ENCODE measurements at regions not wholly inside any gene's neighbourhood (a gene's known extent, or its start where the extent isn't known, plus 50 kb on each side); places are given as distances from the start of the nearest gene placed in this dataset.

- TF ChIP-seq EZH2 (IDR thresholded peaks at IDR 0.05; ENCODE audit: insufficient read depth, poor library complexity, severe bottlenecking) = no peak
- no peak for TF ChIP-seq EZH2phosphoT487 (IDR thresholded peaks at IDR 0.05; ENCODE audit: insufficient read depth, low read depth)
- H3K4me3 ChIP-seq = no peak overlapping the region
- 0 out of 2 replicates have a peak overlapping the region, but pooled peaks have one; percentile 29 for H2AFZ ChIP-seq
- DNase-seq = peak; percentile 80
- H3K27ac ChIP-seq = peak overlapping the region; percentile 92
- 53 to 55% methylated on average over 2 of the region's 2 CpGs for WGBS, 2 experiments (ENCODE audit: low coverage in 1 of 2, low lambda C conversion rate in 2 of 2, missing lambda C conversion rate in 2 of 2)
- H3K4me1 ChIP-seq (ENCODE audit: insufficient read depth) = peaks cover 74% of the 10 kb centered on the region
- H3K4me2 ChIP-seq (ENCODE audit: unreplicated experiment) = peak overlapping the region; percentile 56
- no peaks in the 10 kb centered on the region for H3K27me3 ChIP-seq (replicated peaks; ENCODE audit: insufficient read depth)
- no peaks in the 10 kb centered on the region for H3K79me2 ChIP-seq (ENCODE audit: insufficient read depth)
- H3K9me3 ChIP-seq (ENCODE audit: low read depth) = no peaks in the 10 kb centered on the region
- H3K9me2 ChIP-seq (ENCODE audit: insufficient read depth) = no peaks in the 10 kb centered on the region
- no peaks in the 10 kb centered on the region for H3K36me3 ChIP-seq (ENCODE audit: low read depth)
- in situ Hi-C loops (cut with MboI) = no loop called here
- peak overlapping the region; percentile 64 for H3K9ac ChIP-seq
- no peaks in the 10 kb centered on the region for H4K20me1 ChIP-seq (ENCODE audit: insufficient read depth)
- peaks cover 64% of the 10 kb centered on the region for H3F3A ChIP-seq (ENCODE audit: insufficient read depth)
These were observed 649.5 kb downstream of the SLC4A3 start for GRCh38 chr2:220276741-220277444.

GRCh38 chr2:220277445-220277975 is 650.1 kb downstream of the SLC4A3 start:
- Histone ChIP-seq H3F3A (ENCODE audit: insufficient read depth) (peaks cover 64% of the 10 kb centered on the region), H3K4me1 (ENCODE audit: insufficient read depth) (peaks cover 76% of the 10 kb centered on the region), H3K27me3 (replicated peaks; ENCODE audit: insufficient read depth) (no peaks in the 10 kb centered on the region), H3K27ac (peak overlapping the region; percentile 92), H3K79me2 (ENCODE audit: insufficient read depth) (no peaks in the 10 kb centered on the region), H3K4me3 (no peak overlapping the region), H4K20me1 (ENCODE audit: insufficient read depth) (no peaks in the 10 kb centered on the region), H3K9ac (peak overlapping the region; percentile 64), H3K9me3 (ENCODE audit: low read depth) (no peaks in the 10 kb centered on the region), H3K9me2 (ENCODE audit: insufficient read depth) (no peaks in the 10 kb centered on the region), H2AFZ (0 out of 2 replicates have a peak overlapping the region, but pooled peaks have one; percentile 29), H3K4me2 (ENCODE audit: unreplicated experiment) (peak overlapping the region; percentile 62), H3K36me3 (ENCODE audit: low read depth) (no peaks in the 10 kb centered on the region)
- no peak for TF ChIP-seq EZH2phosphoT487 (IDR thresholded peaks at IDR 0.05; ENCODE audit: insufficient read depth, low read depth)
- WGBS, 2 experiments (ENCODE audit: low coverage in 1 of 2, low lambda C conversion rate in 2 of 2, missing lambda C conversion rate in 2 of 2) = 37 to 46% methylated on average over 3 of the region's 3 CpGs
- peak; percentile 94 for DNase-seq
- in situ Hi-C loops (cut with MboI) = no loop called here

GRCh38 chr2:220278022-220278421 is 650.6 kb downstream of the SLC4A3 start:
- no peaks in the 10 kb centered on the region for H4K20me1 ChIP-seq (ENCODE audit: insufficient read depth)
- peak overlapping the region; percentile 39; the same call in 1 of the 2 replicates for H3K9ac ChIP-seq
- WGBS, 2 experiments (ENCODE audit: low coverage in 1 of 2, low lambda C conversion rate in 2 of 2, missing lambda C conversion rate in 2 of 2) = 94 to 98% methylated on average over 2 of the region's 2 CpGs
- H3F3A ChIP-seq (ENCODE audit: insufficient read depth) = peaks cover 64% of the 10 kb centered on the region
- H3K27ac ChIP-seq = peak overlapping the region; percentile 92
- no peaks in the 10 kb centered on the region for H3K9me3 ChIP-seq (ENCODE audit: low read depth)
- in situ Hi-C loops (cut with MboI) = no loop called here
- no peaks in the 10 kb centered on the region for H3K36me3 ChIP-seq (ENCODE audit: low read depth)
- H3K4me2 ChIP-seq (ENCODE audit: unreplicated experiment) = peak overlapping the region; percentile 62
- TF ChIP-seq EZH2 (IDR thresholded peaks at IDR 0.05; ENCODE audit: insufficient read depth, poor library complexity, severe bottlenecking) (no peak), EZH2phosphoT487 (IDR thresholded peaks at IDR 0.05; ENCODE audit: insufficient read depth, low read depth) (no peak)
- H3K9me2 ChIP-seq (ENCODE audit: insufficient read depth) = no peaks in the 10 kb centered on the region
- no peaks in the 10 kb centered on the region for H3K79me2 ChIP-seq (ENCODE audit: insufficient read depth)
- H3K27me3 ChIP-seq (replicated peaks; ENCODE audit: insufficient read depth) = no peaks in the 10 kb centered on the region
- H3K4me3 ChIP-seq = no peak overlapping the region
- DNase-seq = peak; percentile 12
- H2AFZ ChIP-seq = no peak overlapping the region
- H3K4me1 ChIP-seq (ENCODE audit: insufficient read depth) = peaks cover 72% of the 10 kb centered on the region

GRCh38 chr2:220279372-220279771 is 651.9 kb downstream of the SLC4A3 start:
- H3K27ac ChIP-seq = peak overlapping the region; percentile 92
- TF ChIP-seq EZH2 (IDR thresholded peaks at IDR 0.05; ENCODE audit: insufficient read depth, poor library complexity, severe bottlenecking) = no peak
- no peak for TF ChIP-seq EZH2phosphoT487 (IDR thresholded peaks at IDR 0.05; ENCODE audit: insufficient read depth, low read depth)
- no peaks in the 10 kb centered on the region for H3K36me3 ChIP-seq (ENCODE audit: low read depth)
- peak overlapping the region; percentile 22 for H3K4me3 ChIP-seq
- H2AFZ ChIP-seq = peak overlapping the region; percentile 9; the same call in 1 of the 2 replicates
- H3K79me2 ChIP-seq (ENCODE audit: insufficient read depth) = no peaks in the 10 kb centered on the region
- H3K4me1 ChIP-seq (ENCODE audit: insufficient read depth) = peaks cover 69% of the 10 kb centered on the region
- in situ Hi-C loops (cut with MboI) = no loop called here
- DNase-seq = peak; percentile 88
- no peaks in the 10 kb centered on the region for H4K20me1 ChIP-seq (ENCODE audit: insufficient read depth)
- H3K4me2 ChIP-seq (ENCODE audit: unreplicated experiment) = peak overlapping the region; percentile 54
- peaks cover 64% of the 10 kb centered on the region for H3F3A ChIP-seq (ENCODE audit: insufficient read depth)
- no peaks in the 10 kb centered on the region for H3K27me3 ChIP-seq (replicated peaks; ENCODE audit: insufficient read depth)
- peak overlapping the region; percentile 55; the same call in 1 of the 2 replicates for H3K9ac ChIP-seq
- H3K9me3 ChIP-seq (ENCODE audit: low read depth) = no peaks in the 10 kb centered on the region
- WGBS, 2 experiments (ENCODE audit: low coverage in 1 of 2, low lambda C conversion rate in 2 of 2, missing lambda C conversion rate in 2 of 2) = 0% methylated on average over 2 of the region's 2 CpGs
- H3K9me2 ChIP-seq (ENCODE audit: insufficient read depth) = no peaks in the 10 kb centered on the region
